LNCaP clone FGC (cell line): ENCODE measurements at regions not wholly inside any gene's neighbourhood (a gene's known extent, or its start where the extent isn't known, plus 50 kb on each side); places are given as distances from the start of the nearest gene placed in this dataset.

ENCODE experiments used
- DNase-seq: peaks from one replicate; pipeline ENCODE4 v3.0.0-alpha.2; 2011; ENCODE audit warnings: low read depth
- H3K4me3 ChIP-seq: 2 replicates; pipeline ENCODE4 v1.5.1; 2011; ENCODE audit warnings: mild to moderate bottlenecking, low read depth, low read length, control low read depth
- TF ChIP-seq, protein P1 (sequence below): IDR thresholded peaks from 2 replicates; pipeline ENCODE4 v1.5.1; 2012; ENCODE audit warnings: mild to moderate bottlenecking; ENCODE audit not compliant: control insufficient read depth, insufficient read depth; ENCODE audit errors: extremely low read depth

DNA sequence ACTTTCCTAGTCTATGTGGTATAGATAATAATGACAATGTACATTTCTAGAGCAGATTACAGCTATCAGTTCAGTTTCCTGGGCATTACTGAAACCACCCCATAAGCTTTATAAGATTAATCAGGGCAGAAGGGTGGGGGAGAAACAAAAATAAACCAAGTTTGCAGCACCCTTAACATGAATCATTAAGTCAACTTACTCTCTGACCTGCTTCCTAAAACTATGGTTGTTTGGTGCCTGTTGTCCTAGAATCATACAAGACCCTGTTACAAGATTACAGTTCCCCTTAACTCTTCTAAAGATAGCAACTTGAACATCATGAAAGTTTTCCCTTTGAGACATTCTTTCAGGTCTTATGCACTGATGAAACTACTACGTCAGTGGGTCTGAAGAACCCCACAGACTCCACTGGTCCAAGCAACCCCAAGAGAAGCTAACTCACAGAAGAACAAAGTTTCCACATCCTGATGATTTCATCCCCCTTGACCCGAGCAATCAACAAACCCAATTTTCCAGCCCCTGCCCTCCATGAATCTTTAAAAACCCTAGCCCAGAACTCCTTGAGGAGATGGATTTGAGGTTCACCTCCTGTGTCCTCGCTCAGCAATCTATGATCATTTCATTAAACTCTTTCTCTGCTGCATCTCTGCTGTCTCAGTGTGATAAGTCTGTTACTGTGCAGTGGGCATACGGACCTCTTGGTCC is 336.5 kb downstream of the FOXO1 start:
- no peak for DNase-seq
- H3K4me3 ChIP-seq: no peak overlapping the region
- TF ChIP-seq, protein P1, sequence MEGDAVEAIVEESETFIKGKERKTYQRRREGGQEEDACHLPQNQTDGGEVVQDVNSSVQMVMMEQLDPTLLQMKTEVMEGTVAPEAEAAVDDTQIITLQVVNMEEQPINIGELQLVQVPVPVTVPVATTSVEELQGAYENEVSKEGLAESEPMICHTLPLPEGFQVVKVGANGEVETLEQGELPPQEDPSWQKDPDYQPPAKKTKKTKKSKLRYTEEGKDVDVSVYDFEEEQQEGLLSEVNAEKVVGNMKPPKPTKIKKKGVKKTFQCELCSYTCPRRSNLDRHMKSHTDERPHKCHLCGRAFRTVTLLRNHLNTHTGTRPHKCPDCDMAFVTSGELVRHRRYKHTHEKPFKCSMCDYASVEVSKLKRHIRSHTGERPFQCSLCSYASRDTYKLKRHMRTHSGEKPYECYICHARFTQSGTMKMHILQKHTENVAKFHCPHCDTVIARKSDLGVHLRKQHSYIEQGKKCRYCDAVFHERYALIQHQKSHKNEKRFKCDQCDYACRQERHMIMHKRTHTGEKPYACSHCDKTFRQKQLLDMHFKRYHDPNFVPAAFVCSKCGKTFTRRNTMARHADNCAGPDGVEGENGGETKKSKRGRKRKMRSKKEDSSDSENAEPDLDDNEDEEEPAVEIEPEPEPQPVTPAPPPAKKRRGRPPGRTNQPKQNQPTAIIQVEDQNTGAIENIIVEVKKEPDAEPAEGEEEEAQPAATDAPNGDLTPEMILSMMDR: no peak

GRCh38 chr13:40330950-40331349 is 335.5 kb downstream of the FOXO1 start:
- H3K4me3 ChIP-seq: no peak overlapping the region
- DNase-seq: no peak
- TF ChIP-seq, protein P1: no peak

DNA sequence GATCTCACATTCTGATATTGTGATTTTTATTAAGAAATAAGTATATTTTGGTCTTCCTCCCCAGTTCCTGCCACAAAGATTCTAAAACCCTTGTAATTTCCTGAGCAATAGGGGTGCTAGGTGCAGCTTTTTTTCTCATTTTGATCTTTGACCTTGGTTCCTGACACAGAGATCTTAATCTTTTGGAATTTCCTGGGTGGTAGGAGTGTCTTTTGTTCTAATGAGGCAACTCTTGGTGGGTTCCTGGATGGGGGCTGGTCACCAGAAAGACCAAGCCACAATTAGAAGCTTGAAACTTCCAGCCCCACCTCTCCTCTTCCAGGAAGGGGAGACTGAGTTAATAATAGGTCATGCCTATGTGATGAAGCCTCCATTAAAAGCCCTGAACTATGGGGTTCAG is 334.6 kb downstream of the FOXO1 start:
- DNase-seq: no peak
- TF ChIP-seq, protein P1: no peak

DNA sequence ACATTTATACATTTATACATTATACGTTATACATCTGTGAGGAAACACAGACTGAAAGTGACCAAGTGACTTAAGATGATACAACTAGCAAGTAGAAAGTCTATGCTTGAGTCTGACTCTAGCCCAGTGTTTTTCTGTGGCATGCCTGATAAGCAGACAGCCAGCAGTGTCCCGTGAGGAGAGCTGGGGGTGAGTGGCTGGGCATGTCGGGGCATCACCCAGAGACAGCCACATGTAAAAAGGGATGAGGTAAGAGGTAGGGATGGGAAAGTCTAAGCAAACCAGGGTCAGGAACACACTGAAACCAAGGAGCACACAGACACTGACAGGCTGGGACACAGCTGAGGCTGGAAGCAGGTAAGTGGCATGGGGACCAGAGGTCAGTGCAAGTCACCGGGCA is 333.2 kb downstream of the FOXO1 start:
- TF ChIP-seq, protein P1: no peak
- no peak overlapping the region for H3K4me3 ChIP-seq
- DNase-seq: no peak

More for the DNA sequence above, 334.6 kb downstream of the FOXO1 start:
- no peak overlapping the region for H3K4me3 ChIP-seq

DNA sequence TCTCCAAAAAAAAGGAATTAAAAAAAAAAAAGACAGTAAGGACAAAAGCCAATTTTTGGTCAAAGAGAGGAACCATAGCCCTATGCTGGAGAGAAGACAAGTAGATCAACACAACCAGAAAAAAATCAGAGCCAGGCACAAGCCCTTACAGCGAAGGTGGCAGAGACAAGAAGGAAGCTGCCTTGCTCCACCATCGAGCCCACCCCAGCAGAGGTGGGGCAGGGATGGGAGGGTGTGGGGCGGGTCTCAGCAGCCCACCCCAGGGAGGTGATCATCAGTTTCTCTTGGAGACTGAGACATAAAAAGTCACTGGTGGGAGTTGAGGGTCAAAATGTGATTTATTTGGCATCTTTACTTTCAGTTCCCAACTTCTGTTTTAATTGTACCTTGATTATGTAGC is 332.4 kb downstream of the FOXO1 start:
- TF ChIP-seq, protein P1: no peak
- DNase-seq: no peak
- H3K4me3 ChIP-seq: no peak overlapping the region

- no peak overlapping the region for H3K4me3 ChIP-seq
- no peak for DNase-seq
- TF ChIP-seq, protein P1: no peak
Observed at GRCh38 chr13:40334616-40335015, 331.8 kb downstream of the FOXO1 start.
